SK-N-SH (cell line): ENCODE measurements at regions not wholly inside any gene's neighbourhood (a gene's known extent, or its start where the extent isn't known, plus 50 kb on each side); places are given as distances from the start of the nearest gene placed in this dataset.

ENCODE experiments used
- CTCF ChIA-PET: fragments of 300-600, 350-600 bp; formaldehyde crosslinking; extraction: SDS; loops from one replicate; lab custom pipeline; 2021; lab: Yijun Ruan, JAX
- POLR2A ChIA-PET: fragments of 350-600 bp; sonication (Branson Sonifier 250); formaldehyde crosslinking; extraction: SDS; loops from one replicate; lab custom pipeline; 2020; ENCODE audit warnings: antibody characterized with exemption, inconsistent platforms; lab: Yijun Ruan, JAX
- DNase-seq: peaks from one replicate; pipeline ENCODE4 v3.0.0; 2012
- H2AFZ ChIP-seq: fragments of 200-600 bp; sonication (generic); 2 replicates; pipeline ENCODE4 v1.8.1; 2016; ENCODE audit warnings: antibody characterized with exemption, mild to moderate bottlenecking, low read depth
- H3F3A ChIP-seq: fragments of 200-600 bp; sonication (generic); replicated peaks from 2 replicates; pipeline ENCODE3; 2016; ENCODE audit warnings: antibody characterized with exemption, mild to moderate bottlenecking; ENCODE audit not compliant: insufficient read depth
- H3K27ac ChIP-seq, 2 experiments: fragments of 200-500 bp in 1 of 2; fragments of 200-600 bp in 1 of 2; sonication (Bioruptor generic) in 1 of 2; sonication (generic), shearing (Covaris generic) in 1 of 2; 2 replicates each; pipeline versions ENCODE4 v1.5.1 to v1.6.1; 2014 to 2016; ENCODE audit warnings: low read depth in 2 of 2, inconsistent platforms in 1 of 2, low read length in 1 of 2, mild to moderate bottlenecking in 1 of 2, mixed read lengths in 1 of 2
- H3K27me3 ChIP-seq: fragments of 200-600 bp; sonication (generic), shearing (Covaris generic); 2 replicates; pipeline ENCODE4 v1.6.1; 2016; ENCODE audit warnings: mixed run types; ENCODE audit not compliant: insufficient read depth
- H3K36me3 ChIP-seq, 2 experiments: fragments of 200-500 bp in 1 of 2; fragments of 200-600 bp in 1 of 2; sonication (Bioruptor generic) in 1 of 2; sonication (generic) in 1 of 2; replicated peaks in 1 of 2; 2 replicates each; pipeline versions ENCODE3 to v1.5.1; 2014 to 2016; ENCODE audit warnings: low read length in 1 of 2, mild to moderate bottlenecking in 1 of 2; ENCODE audit not compliant: insufficient read depth in 2 of 2, control insufficient read depth in 1 of 2
- H3K4me1 ChIP-seq, 2 experiments: fragments of 200-500 bp in 1 of 2; fragments of 200-600 bp in 1 of 2; sonication (Bioruptor generic) in 1 of 2; sonication (generic), shearing (Covaris generic) in 1 of 2; 2 replicates each; pipeline versions ENCODE4 v1.5.1 to v1.6.1; 2014 to 2016; ENCODE audit warnings: low read depth in 1 of 2, low read length in 1 of 2, mixed run types in 1 of 2; ENCODE audit not compliant: insufficient read depth in 2 of 2, control insufficient read depth in 1 of 2
- H3K4me2 ChIP-seq: fragments of 200-600 bp; sonication (generic), shearing (Covaris generic); 2 replicates; pipeline ENCODE4 v1.6.1; 2017; ENCODE audit warnings: mixed run types
- H3K4me3 ChIP-seq, 2 experiments: fragments of 200-500 bp in 1 of 2; fragments of 200-600 bp in 1 of 2; sonication (Bioruptor generic) in 1 of 2; sonication (generic), shearing (Covaris generic) in 1 of 2; 2 replicates each; pipeline versions ENCODE4 v1.5.1 to v1.8.1; 2014 to 2016; ENCODE audit warnings: low read depth in 2 of 2, inconsistent platforms in 1 of 2, low read length in 1 of 2, mild to moderate bottlenecking in 1 of 2, mixed read lengths in 1 of 2, moderate library complexity in 1 of 2
- H3K79me2 ChIP-seq: fragments of 200-600 bp; sonication (generic); 2 replicates; pipeline ENCODE4 v1.8.1; 2017; ENCODE audit warnings: mild to moderate bottlenecking; ENCODE audit not compliant: insufficient read depth
- H3K9ac ChIP-seq: fragments of 200-600 bp; sonication (generic); 2 replicates; pipeline ENCODE4 v1.6.1; 2017; ENCODE audit warnings: mixed run types
- H3K9me2 ChIP-seq: fragments of 200-600 bp; sonication (generic); 2 replicates; pipeline ENCODE4 v1.6.1; 2017; ENCODE audit warnings: mixed run types
- H3K9me3 ChIP-seq: fragments of 200-600 bp; sonication (generic); 2 replicates; pipeline ENCODE4 v1.6.1; 2017; ENCODE audit warnings: mixed run types, mild to moderate bottlenecking, moderate library complexity
- H4K20me1 ChIP-seq: fragments of 200-600 bp; sonication (generic); 2 replicates; pipeline ENCODE4 v1.6.1; 2017; ENCODE audit warnings: mild to moderate bottlenecking, mixed run types; ENCODE audit not compliant: insufficient read depth
- EP300 ChIP-seq, 2 experiments: IDR thresholded peaks; 2 replicates each; pipeline versions ENCODE4 v1.4.0 to v1.6.1; 2012; ENCODE audit warnings: borderline replicate concordance in 1 of 2, low read depth in 1 of 2, low read length in 1 of 2
- EZH2phosphoT487 ChIP-seq: fragments of 200-600 bp; sonication (generic); IDR thresholded peaks from 2 replicates; pipeline ENCODE4 v1.6.1; 2017; ENCODE audit warnings: low read depth, mixed run types, mild to moderate bottlenecking, antibody characterized with exemption, moderate library complexity, borderline replicate concordance
- FOSL2 ChIP-seq: IDR thresholded peaks from 2 replicates; pipeline ENCODE4 v1.4.0; 2012; ENCODE audit warnings: low read depth, mild to moderate bottlenecking, moderate library complexity, borderline replicate concordance
- FOXJ3 ChIP-seq: sonication (generic); formaldehyde crosslinking; IDR thresholded peaks from 2 replicates; pipeline ENCODE4 v1.5.1; 2020; ENCODE audit warnings: mild to moderate bottlenecking, missing genetic modification reagents
- JUND ChIP-seq: IDR thresholded peaks from 2 replicates; pipeline ENCODE4 v1.4.0; 2012
- MAX ChIP-seq: IDR thresholded peaks from 2 replicates; pipeline ENCODE4 v1.4.0; 2012; ENCODE audit warnings: low read depth
- MEF2A ChIP-seq: IDR thresholded peaks from 2 replicates; pipeline ENCODE4 v1.4.0; 2012; ENCODE audit warnings: low read depth, borderline replicate concordance
- NRF1 ChIP-seq: IDR thresholded peaks from 2 replicates; pipeline ENCODE4 v1.6.1; 2012; ENCODE audit warnings: low read depth, mild to moderate bottlenecking, low read length
- RFX5 ChIP-seq: IDR thresholded peaks from 2 replicates; pipeline ENCODE4 v1.6.1; 2012; ENCODE audit warnings: mild to moderate bottlenecking, improper control_type of control experiment, low read length
- SMC3 ChIP-seq: IDR thresholded peaks from 2 replicates; pipeline ENCODE4 v1.6.1; 2012; ENCODE audit warnings: low read depth, low read length, improper control_type of control experiment
- TAF1 ChIP-seq: IDR thresholded peaks from 2 replicates; pipeline ENCODE4 v1.6.1; 2012; ENCODE audit warnings: low read depth, mild to moderate bottlenecking, low read length, moderate library complexity, borderline replicate concordance
- ZBTB33 ChIP-seq: IDR thresholded peaks from 2 replicates; pipeline ENCODE4 v1.4.0; 2012; ENCODE audit warnings: low read depth, borderline replicate concordance
- WGBS: methylation state at CpG from one replicate; pipeline ENCODE4 v1.1.6; 2017; ENCODE audit warnings: low lambda C conversion rate; 5-methylcytosine and 5-hydroxymethylcytosine counted together
- TF ChIP-seq, protein P1 (sequence below): fragments of 150-350 bp; IDR thresholded peaks from 2 replicates; pipeline ENCODE4 v1.6.1; 2017; ENCODE audit warnings: antibody characterized with exemption, low read length, low read depth, borderline replicate concordance
- TF ChIP-seq, protein P2 (sequence below): fragments of 200-600 bp; sonication (generic); IDR thresholded peaks from 2 replicates; pipeline ENCODE4 v1.6.1; 2017; ENCODE audit warnings: antibody characterized with exemption, mild to moderate bottlenecking, moderate library complexity
- TF ChIP-seq, protein P3 (sequence below): fragments of 150-350 bp; IDR thresholded peaks from 2 replicates; pipeline ENCODE4 v1.6.1; 2016; ENCODE audit warnings: mild to moderate bottlenecking, low read depth, low read length
- TF ChIP-seq, protein P4 (sequence below): IDR thresholded peaks from 2 replicates; pipeline ENCODE4 v1.6.1; 2012; ENCODE audit warnings: mild to moderate bottlenecking, low read depth, low read length, moderate library complexity

DNA sequence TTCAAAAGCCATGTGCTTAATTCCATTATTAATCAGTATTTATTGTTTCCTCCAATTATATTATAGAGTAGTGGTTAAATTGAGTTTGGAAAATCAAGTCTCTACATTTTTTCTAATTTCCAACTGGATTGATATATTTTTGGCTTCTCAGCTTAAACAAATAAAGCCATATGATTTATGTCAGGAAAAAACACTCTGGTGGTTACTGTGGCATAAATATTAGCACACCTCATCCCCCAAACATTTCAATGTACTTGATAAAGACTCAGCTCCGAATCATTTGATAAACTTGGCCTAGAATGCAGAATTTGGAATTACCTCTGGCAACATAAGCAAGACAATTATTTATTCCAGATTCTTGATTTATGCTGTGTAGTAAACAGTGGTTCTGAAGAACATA is 2313.8 kb downstream of the ARAP2 start (continued):
- TF ChIP-seq RFX5 (no peak), NRF1 (no peak), FOXJ3 (CRISPR knock-in tag) (no peak), EP300 (IDR thresholded peaks at IDR 0.05; ENCODE audit: borderline replicate concordance in 1 of 2, low read depth in 1 of 2, low read length in 1 of 2) (no peak), MEF2A (no peak), MAX (no peak), TAF1 (no peak), SMC3 (no peak)
- TF ChIP-seq, protein P1, sequence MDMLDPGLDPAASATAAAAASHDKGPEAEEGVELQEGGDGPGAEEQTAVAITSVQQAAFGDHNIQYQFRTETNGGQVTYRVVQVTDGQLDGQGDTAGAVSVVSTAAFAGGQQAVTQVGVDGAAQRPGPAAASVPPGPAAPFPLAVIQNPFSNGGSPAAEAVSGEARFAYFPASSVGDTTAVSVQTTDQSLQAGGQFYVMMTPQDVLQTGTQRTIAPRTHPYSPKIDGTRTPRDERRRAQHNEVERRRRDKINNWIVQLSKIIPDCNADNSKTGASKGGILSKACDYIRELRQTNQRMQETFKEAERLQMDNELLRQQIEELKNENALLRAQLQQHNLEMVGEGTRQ: no peak
- TF ChIP-seq, protein P2, sequence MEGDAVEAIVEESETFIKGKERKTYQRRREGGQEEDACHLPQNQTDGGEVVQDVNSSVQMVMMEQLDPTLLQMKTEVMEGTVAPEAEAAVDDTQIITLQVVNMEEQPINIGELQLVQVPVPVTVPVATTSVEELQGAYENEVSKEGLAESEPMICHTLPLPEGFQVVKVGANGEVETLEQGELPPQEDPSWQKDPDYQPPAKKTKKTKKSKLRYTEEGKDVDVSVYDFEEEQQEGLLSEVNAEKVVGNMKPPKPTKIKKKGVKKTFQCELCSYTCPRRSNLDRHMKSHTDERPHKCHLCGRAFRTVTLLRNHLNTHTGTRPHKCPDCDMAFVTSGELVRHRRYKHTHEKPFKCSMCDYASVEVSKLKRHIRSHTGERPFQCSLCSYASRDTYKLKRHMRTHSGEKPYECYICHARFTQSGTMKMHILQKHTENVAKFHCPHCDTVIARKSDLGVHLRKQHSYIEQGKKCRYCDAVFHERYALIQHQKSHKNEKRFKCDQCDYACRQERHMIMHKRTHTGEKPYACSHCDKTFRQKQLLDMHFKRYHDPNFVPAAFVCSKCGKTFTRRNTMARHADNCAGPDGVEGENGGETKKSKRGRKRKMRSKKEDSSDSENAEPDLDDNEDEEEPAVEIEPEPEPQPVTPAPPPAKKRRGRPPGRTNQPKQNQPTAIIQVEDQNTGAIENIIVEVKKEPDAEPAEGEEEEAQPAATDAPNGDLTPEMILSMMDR: no peak
- TF ChIP-seq, protein P3, sequence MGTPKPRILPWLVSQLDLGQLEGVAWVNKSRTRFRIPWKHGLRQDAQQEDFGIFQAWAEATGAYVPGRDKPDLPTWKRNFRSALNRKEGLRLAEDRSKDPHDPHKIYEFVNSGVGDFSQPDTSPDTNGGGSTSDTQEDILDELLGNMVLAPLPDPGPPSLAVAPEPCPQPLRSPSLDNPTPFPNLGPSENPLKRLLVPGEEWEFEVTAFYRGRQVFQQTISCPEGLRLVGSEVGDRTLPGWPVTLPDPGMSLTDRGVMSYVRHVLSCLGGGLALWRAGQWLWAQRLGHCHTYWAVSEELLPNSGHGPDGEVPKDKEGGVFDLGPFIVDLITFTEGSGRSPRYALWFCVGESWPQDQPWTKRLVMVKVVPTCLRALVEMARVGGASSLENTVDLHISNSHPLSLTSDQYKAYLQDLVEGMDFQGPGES: no peak

DNA sequence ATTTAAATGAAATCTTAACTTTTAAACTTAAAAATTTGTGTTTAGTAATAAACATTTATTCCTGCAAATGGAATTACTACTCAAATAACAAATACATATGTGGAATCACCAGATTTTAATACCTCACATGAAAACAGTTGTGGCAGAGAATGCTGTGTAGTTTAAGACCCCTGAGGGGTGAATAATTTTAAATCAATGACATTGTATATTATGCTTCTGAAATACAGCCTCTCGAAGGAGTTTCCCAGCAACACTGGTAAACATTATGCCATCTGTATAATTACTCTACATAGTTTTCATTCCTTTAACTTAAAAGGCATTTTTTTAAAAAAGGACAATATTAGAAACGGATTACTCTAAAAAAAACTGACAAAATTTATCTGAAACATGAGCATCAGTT is 2313.3 kb downstream of the ARAP2 start:
- H3K4me1 ChIP-seq: no peaks in the 10 kb centered on the region
- no peak overlapping the region for H3K4me2 ChIP-seq
- WGBS: 38% methylated on average over 2 of the region's 2 CpGs
- peaks cover 3% of the 10 kb centered on the region; the same call in 1 of the 2 replicates for H3K9me3 ChIP-seq
- H3F3A ChIP-seq: no peaks in the 10 kb centered on the region
- no peaks in the 10 kb centered on the region for H3K9me2 ChIP-seq
- H3K27me3 ChIP-seq: no peaks in the 10 kb centered on the region
- no peak overlapping the region for H2AFZ ChIP-seq
- ChIA-PET POLR2A (no interaction called here), CTCF (interaction anchor here (1.0 kb wide), 1 partner anchor 11 kb away, joined by 3 read pairs; no protein-coding TSS in a partner anchor)
- H3K36me3 ChIP-seq: no peaks in the 10 kb centered on the region
- H3K79me2 ChIP-seq: no peaks in the 10 kb centered on the region
- DNase-seq: no peak
- no peak overlapping the region for H3K9ac ChIP-seq
- TF ChIP-seq, protein P3: no peak
- no peak for TF ChIP-seq EZH2phosphoT487
- TF ChIP-seq, protein P2: no peak
- TF ChIP-seq, protein P4, sequence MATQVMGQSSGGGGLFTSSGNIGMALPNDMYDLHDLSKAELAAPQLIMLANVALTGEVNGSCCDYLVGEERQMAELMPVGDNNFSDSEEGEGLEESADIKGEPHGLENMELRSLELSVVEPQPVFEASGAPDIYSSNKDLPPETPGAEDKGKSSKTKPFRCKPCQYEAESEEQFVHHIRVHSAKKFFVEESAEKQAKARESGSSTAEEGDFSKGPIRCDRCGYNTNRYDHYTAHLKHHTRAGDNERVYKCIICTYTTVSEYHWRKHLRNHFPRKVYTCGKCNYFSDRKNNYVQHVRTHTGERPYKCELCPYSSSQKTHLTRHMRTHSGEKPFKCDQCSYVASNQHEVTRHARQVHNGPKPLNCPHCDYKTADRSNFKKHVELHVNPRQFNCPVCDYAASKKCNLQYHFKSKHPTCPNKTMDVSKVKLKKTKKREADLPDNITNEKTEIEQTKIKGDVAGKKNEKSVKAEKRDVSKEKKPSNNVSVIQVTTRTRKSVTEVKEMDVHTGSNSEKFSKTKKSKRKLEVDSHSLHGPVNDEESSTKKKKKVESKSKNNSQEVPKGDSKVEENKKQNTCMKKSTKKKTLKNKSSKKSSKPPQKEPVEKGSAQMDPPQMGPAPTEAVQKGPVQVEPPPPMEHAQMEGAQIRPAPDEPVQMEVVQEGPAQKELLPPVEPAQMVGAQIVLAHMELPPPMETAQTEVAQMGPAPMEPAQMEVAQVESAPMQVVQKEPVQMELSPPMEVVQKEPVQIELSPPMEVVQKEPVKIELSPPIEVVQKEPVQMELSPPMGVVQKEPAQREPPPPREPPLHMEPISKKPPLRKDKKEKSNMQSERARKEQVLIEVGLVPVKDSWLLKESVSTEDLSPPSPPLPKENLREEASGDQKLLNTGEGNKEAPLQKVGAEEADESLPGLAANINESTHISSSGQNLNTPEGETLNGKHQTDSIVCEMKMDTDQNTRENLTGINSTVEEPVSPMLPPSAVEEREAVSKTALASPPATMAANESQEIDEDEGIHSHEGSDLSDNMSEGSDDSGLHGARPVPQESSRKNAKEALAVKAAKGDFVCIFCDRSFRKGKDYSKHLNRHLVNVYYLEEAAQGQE: no peak
- TF ChIP-seq FOSL2: no peak
- TF ChIP-seq SMC3: no peak
- TF ChIP-seq JUND: no peak
- TF ChIP-seq ZBTB33: no peak
- no peaks in the 10 kb centered on the region for H4K20me1 ChIP-seq
- no peak overlapping the region for H3K4me3 ChIP-seq
- no peak overlapping the region for H3K27ac ChIP-seq
